ENCODE measurements at regions not wholly inside any gene's neighbourhood (a gene's known extent, or its start where the extent isn't known, plus 50 kb on each side); places are given as distances from the start of the nearest gene placed in this dataset.

DNA sequence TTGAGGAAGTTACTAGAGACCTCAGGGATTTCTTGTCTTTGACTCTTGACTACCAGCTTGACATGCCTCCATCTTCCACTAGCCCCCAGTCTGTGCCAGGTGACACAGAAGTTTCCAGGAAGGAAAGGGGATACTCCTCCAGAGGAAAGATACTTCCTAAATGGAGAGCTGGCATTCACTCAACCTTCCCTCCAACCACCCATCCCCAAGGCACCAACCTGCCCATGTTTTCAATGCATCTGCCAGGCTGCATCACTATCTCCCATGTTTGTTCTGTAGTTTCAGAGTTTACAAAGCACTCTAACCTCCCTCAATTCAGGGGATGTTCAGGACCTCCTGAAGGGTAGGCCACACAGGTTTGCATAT is 198.4 kb upstream of the LPP start:
- DNase-seq: no peak

- no peak for DNase-seq
These were observed 196.8 kb upstream of the LPP start for GRCh38 chr3:187957165-187957581.

DNA sequence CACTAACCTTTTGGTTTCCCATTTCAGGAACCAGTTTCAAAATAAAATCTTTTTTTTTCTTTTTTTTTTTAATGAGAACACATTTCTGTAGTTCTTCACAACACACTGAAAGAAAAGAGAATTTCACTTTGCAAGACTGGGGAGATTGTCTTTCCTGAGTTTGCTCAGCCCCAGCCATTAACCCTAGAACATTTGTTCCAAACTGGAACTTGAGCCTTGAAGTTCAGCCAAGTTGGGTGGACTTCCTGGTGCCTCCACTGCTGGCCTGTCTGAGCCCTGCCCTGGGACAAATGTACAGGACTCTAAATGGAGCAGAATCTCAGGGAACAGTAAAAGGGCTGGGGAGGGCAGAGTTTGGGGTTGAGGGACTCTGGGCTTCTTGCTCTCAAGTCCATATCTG is 196.4 kb upstream of the LPP start:
- no peak for DNase-seq

GRCh38 chr3:187958432-187959003 is 195.4 kb upstream of the LPP start:
- peak; percentile 25 to 46 (median 37) for DNase-seq

GRCh38 chr3:187960820-187961219 is 193.1 kb upstream of the LPP start:
- DNase-seq: no peak

DNA sequence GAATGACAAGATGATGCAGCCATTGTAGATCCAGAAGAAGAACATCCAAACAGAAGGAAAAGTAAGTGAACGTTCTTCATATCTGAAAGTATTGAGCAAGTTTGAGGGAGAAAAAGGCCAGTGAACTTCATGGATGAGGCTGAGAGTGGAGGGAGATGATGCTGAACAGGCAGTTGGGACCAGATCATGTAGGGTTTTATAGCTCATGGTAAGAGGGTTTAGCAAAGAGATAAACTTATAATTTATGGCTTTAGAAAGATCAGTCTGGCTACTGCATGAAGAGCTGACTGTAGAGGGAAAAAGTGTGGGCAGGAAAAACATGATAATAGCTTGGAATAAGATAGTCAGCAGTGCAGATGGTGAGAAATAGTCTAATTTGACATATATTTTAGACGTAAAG is 192.6 kb upstream of the LPP start:
- DNase-seq: no peak

DNA sequence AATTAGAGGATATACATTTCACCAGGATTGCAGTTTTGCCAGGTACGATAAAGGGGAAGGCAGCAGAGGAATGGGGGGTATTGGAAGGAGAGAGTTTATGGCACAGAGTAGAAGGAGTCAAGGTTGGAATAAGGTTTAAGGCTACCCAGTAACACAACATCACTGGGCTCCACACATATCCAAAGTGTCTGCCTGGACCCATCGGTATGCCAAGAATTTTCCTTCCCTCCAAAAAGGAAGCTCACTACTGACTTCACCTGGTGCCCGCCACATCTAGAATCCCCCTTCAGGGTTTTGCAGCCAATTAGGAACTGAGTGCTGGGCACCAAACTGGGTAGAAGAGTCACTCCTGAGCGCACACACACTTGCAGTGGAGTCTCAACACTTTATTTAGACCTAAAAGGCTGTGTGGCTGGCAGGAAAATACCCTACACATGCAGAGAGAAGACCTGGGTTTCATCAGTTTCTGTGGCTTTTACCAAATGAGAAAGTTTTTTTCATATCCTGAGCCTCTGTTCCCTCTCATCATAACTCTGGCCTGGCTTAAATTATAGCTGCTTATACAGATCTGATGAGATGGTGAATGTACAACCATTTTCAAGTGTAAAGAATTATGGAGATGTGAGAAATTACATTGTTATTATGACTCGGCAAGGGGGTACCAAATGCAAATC is 190.8 kb upstream of the LPP start:
- no peak for DNase-seq

- DNase-seq: peak; percentile 51 to 58 (median 58)
These were observed 190.1 kb upstream of the LPP start for GRCh38 chr3:187963677-187964385.

DNA sequence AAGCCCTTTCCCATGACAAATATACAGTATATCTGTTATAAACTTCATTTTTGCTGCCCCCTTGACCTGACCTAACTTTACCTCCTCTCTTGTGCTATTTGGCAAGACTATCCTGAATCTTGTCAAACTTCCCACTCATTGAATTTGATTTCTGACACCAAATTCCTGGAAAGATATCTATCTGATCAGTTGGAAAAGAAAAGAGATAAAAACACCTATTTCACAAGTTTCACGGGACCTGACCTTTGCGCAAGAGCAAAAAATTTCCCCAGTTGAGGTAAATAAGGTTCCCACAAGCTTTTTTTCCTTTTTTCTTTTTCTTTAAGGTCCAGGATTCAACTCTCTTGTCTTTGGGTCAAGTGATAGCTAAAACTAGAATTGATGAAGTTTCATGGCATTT is 189.2 kb upstream of the LPP start:
- DNase-seq: peak; percentile 38 to 54 (median 42)

- DNase-seq: peak; percentile 70 to 82 (median 74)
These were observed 187.9 kb upstream of the LPP start for GRCh38 chr3:187966096-187966495.

DNA sequence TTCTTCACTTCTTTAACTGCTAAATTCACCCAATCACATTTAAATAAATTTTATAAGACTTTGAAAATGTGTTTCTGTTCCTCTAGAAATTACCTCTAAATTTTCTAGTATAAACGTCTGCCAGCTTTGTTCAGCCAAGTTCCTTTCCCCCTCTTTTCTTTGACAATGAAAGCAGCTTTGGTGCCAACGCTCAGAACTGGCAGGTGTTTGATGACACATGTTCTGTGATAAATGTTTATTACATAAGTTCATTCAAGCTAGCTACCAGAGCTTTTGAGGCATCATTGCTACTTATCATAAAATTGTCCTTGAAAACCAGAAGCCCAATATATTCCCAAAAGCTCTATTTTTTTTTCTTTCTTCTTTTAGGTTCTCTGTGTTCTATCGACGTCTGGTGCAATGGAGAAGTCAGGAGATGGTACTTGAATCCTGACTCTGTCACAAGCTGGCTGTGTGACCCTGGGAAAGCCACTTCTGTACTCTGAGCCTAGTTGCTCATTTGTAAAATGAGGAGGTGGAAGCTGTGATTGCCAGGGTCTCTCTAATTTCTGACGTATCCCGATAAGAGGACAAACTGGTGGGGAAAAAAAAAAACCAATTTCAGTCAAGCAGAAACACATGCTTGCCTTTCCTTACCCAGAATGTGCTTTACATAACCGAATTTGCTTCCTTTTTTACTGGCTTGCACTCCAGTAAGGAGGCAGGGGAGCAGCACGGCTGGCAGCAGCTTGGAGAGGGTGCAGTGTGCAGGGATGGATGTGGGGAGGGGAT is 187.1 kb upstream of the LPP start:
- peak in 2 of 3 donors; percentile 47 to 48 for DNase-seq

DNA sequence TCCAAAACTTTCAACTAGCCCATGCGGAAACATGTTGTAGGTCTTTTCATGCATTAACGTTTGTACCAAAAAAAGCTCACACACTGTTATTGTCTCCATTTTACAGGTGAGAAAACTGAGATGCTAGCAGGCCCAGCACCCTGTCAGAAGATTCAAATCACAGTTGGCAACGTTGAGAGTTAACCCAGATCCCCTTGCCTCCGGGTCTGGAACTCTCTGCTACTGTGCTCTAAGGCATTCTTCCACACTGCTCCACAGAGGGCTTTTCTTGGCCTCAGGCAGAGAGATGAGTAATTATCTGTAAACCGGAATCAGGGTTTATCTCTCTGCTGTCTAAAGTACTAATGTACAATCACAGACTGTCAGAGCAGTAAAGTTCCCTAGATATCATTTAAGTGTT is 186.0 kb upstream of the LPP start:
- DNase-seq: no peak

GRCh38 chr3:187968883-187969580 is 184.9 kb upstream of the LPP start:
- peak; percentile 75 to 90 (median 85) for DNase-seq

- DNase-seq: no peak
These were observed 184.4 kb upstream of the LPP start for GRCh38 chr3:187969581-187969950.

- no peak for DNase-seq
These were observed 183.9 kb upstream of the LPP start for GRCh38 chr3:187970106-187970505.

DNA sequence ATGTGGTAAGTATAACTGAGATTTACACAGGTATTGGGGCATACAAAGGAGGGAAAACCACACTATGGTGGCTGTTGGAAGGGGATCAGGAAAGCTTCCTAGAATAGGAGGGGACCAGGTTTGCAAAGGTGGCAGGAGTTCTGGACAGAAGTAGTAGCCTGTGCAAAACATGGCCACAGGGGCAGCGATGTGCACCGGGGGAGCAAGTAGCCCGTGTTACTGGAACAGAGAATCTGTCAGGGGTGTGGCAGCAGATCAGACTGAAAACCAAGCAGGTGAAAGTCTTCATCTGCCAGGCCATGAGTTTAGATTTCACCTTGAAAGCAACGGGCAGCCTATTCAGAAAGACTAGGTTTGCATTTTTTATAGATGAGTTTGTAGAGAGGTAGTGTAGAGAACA is 182.3 kb upstream of the LPP start:
- DNase-seq: no peak

DNA sequence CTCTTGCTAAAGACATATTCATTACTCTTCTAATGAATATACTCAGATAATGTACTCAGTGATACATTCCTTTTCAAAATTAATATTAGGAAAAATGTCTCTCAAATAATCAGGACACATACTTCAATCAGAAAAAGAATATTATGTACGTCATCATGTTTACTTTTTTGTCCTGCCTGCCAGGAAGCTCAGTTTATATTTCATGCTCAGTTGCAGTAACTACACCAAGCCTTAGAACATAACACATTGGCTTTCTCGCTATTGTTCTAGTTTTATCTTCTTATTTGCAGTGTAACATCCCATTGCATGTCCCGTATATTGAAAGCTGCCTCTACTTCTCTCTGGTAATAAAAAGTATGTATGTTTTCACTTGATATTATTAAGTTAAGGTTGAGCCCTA is 181.5 kb upstream of the LPP start:
- DNase-seq: no peak

DNA sequence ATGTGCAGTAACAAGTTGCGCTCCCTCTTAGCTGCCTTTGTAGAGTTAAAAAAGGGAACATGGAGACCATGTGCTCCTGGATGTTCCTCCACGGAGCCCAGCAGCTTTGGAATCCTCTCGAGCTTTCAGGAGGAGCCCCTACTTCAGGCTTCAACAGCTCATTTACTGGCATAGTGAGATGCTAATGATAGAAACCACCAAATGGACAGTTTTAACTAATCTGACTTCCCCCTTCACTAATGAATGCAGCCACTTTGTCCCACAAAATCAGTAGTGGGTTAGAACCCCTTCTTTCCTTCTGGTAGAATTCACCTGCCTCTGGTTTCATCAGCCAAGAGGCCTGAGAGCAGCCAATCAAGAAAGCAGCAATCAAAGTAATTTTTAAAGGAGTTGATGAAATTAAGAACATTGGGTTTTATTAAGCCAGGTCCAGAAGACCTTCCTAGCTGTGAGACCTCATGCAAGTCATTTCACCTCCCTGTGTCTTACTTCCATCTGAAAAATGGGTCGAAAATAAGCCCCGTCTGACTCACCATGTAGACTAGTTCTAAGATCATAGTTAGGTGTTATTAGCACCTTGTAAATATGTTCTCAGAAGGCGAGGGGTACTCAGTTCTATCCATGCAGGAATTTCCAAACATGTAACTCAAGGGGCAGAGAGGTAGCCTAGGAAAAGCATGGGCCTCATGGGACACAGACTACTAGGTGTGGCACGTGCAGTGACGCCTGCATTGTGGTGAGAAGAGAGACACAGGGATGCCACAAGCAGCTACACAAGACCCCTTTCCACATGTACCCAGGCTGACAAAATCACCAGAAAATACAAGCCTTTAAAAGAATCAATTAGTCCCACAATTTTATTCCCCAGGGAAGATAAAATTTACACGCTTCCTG is 179.7 kb upstream of the LPP start:
- no peak for DNase-seq

GRCh38 chr3:187974871-187975271 is 179.1 kb upstream of the LPP start:
- no peak for DNase-seq

GRCh38 chr3:187975561-187976364 is 178.2 kb upstream of the LPP start:
- no peak for DNase-seq

- no peak for DNase-seq
These were observed 177.5 kb upstream of the LPP start for GRCh38 chr3:187976365-187976900.

Data from suppressor macrophage treated with lipopolysaccharide for 1 hour (primary cell).